Spleen (tissue), 7 donors: ENCODE measurements at regions not wholly inside any gene's neighbourhood (a gene's known extent, or its start where the extent isn't known, plus 50 kb on each side); places are given as distances from the start of the nearest gene placed in this dataset.

Experiments
- CTCF ChIP-seq, 11 experiments: fragments of 200-600 bp in 7 of 11; fragments of 450-650 bp in 4 of 11; sonication (generic) in 4 of 11; IDR thresholded peaks in 8 of 11; conservative IDR thresholded peaks in 3 of 11; 1 replicate in 7 of 11; 2 replicates in 4 of 11; pipeline versions ENCODE4 v1.4.0 to v1.8.0; 2016 to 2021; ENCODE audit warnings: antibody characterized with exemption in 11 of 11, inconsistent platforms in 4 of 11, mild to moderate bottlenecking in 1 of 11
- POLR2AphosphoS5 ChIP-seq, 3 donors: sonication (generic); formaldehyde crosslinking; IDR thresholded peaks; one replicate each; pipeline ENCODE4 v1.5.1; 2017; ENCODE audit warnings: antibody characterized with exemption in 3 of 3
- donor health status: DM: no; HTN: no; CAD: no; lungs with moderate emphysema.
- donor health status: DM: no; HTN: no; CAD: no.
- donor health status: DM: no; HTN: no; CAD: no.

- TF ChIP-seq POLR2AphosphoS5 (IDR thresholded peaks at IDR 0.05): no peak
- TF ChIP-seq CTCF (IDR thresholded peaks at IDR 0.05 in 8 of 11, conservative IDR thresholded peaks at IDR 0.05 in 3 of 11): no peak
Measured at GRCh38 chr3:84066915-84067314, 891.9 kb upstream of the CADM2 start.
